GM18507 (cell line): ENCODE measurements at regions not wholly inside any gene's neighbourhood (a gene's known extent, or its start where the extent isn't known, plus 50 kb on each side); places are given as distances from the start of the nearest gene placed in this dataset.
"Not testable (repeated sequence)": the region's sequence is repeated elsewhere in the genome, so short reads cannot be mapped to it uniquely, and the experiment has no call there.

ENCODE experiments used
- DNase-seq: peaks from one replicate; pipeline ENCODE4 v3.0.0; 2011; ENCODE audit warnings: low read depth; ENCODE audit not compliant: insufficient read length; ENCODE audit errors: extremely low spot score
- FAIRE-seq: peaks from 2 replicates; lab custom pipeline; 2011; peaks lifted over from hg19 to GRCh38; lab: Jason Lieb, UNC

- no peak for FAIRE-seq
- DNase-seq: no peak
Observed at GRCh38 chr4:60729194-60729593, 470.9 kb upstream of the ADGRL3 start.

DNA sequence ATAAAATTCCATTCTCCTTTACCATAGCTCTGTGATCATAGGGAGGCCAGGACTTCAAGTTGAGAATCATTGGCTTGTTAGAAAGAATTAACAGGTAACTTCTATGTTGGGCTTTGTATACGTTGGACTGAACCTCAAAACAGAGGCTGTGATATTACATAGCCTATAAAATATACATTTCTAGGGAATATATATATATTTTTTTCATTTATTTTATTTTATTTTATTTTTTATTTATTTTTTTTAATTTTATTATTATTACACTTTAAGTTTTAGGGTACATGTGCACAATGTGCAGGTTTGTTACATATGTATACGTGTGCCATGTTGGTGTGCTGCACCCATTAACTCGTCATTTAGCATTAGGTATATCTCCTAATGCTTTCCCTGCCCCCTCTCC, 470.4 kb upstream of the ADGRL3 start:
- not testable (repeated sequence) for DNase-seq, FAIRE-seq

DNA sequence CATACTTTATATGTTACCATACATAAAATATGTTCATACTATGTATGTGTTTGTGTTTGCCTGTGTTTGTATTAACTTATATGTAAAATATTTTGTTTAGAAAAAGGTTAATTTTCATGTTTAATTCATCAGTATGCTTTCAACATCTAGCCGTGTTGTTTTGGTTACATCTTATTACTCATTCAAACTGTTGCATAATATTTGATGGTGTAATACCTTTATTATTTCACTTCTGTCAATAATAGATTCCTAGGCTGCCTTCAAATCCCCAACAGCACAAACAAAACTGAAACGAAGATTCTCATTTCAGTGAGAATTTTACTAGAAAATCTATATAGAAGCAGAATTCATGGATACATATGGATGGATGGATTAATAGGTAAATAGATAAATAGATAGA, 462.3 kb upstream of the ADGRL3 start:
- FAIRE-seq (no peak), DNase-seq (no peak)

- FAIRE-seq (no peak), DNase-seq (no peak)
Observed at GRCh38 chr4:60743654-60744053, 456.5 kb upstream of the ADGRL3 start.

DNA sequence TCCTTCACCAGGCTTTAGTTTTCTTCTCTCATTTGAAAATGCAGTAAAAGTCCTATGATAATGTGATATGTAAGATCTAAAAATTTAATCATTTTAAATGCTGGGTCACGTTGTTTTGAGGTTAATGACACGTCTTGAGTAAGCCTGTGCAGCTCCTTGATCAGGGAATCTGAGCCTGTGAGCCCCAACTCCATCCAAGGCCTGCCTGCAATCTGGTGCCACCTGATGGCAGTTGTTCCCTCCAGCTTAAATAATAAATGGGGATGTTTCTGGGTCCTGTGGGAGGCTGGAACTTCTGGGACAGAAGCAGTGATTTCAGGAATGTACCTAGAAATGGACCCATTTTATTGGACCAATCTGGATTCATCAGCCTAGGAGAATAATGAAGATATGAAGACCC, 455.4 kb upstream of the ADGRL3 start:
- FAIRE-seq: no peak

DNA sequence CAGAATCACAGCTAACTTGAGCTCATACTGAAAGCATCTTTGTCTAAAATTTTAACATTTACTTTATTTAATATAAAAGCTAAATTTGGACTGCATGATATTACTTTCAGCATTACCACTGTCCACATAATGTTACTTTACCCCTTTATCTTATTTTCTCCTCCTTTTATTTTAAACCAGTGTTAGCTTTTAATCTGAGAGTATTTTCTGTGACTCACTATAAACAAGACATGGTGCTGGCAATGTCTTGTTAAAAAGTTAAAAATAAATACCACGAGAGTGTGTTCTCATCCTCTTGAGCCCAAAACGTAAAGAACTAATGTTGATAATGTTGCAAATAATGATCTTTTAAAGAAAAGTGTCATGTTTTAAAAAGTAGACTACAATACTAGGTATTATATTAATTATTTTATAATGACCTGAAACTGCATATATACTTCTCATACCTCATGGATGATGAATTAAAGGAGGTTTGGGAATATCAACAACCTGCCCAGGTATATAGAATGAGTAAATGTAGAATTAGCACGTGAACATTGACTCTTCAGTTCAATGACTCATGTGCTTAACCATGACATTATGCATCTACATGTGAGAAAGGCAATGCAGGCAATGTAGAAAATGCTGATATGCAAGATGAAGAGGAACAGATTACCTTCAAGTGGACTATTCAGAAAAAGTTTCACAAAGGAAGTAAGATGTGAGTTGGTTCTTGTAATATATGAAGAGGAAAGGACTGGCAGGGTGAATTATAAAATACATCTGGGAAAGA, 454.1 kb upstream of the ADGRL3 start:
- no peak for FAIRE-seq

More for the DNA sequence above, 455.4 kb upstream of the ADGRL3 start:
- DNase-seq: no peak

DNA sequence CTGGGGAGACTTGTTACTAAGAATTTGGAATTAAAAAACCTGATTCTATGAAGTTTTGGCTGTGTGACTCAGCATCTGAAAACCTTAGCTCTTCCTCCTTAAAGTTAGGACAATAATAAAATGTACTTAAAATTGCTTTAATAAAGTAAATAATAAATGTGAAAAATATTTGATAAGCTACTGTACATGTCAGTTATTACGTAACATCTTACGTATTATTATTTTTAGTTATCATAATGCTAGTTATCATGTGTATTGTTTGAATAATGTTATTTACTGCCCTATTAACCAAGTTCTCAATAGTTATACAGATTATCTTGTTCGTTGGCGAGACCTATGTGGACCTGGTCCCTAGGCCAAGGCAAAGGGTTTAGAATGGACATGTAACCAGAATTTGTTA, 449.2 kb upstream of the ADGRL3 start:
- no peak for DNase-seq
- no peak for FAIRE-seq

More for the DNA sequence above, 454.1 kb upstream of the ADGRL3 start:
- DNase-seq: no peak

GRCh38 chr4:60757986-60758680, 442.0 kb upstream of the ADGRL3 start:
- FAIRE-seq: no peak
- no peak for DNase-seq

- FAIRE-seq (no peak), DNase-seq (no peak)
Observed at GRCh38 chr4:60759518-60760245, 440.4 kb upstream of the ADGRL3 start.

- DNase-seq: no peak
- FAIRE-seq: no peak
Observed at GRCh38 chr4:60780874-60781273, 419.3 kb upstream of the ADGRL3 start.

GRCh38 chr4:60790608-60791007, 409.5 kb upstream of the ADGRL3 start:
- FAIRE-seq: no peak

GRCh38 chr4:60794372-60794771, 405.8 kb upstream of the ADGRL3 start:
- DNase-seq: no peak
- no peak for FAIRE-seq

More at GRCh38 chr4:60790608-60791007, 409.5 kb upstream of the ADGRL3 start:
- no peak for DNase-seq

GRCh38 chr4:60799214-60799613, 400.9 kb upstream of the ADGRL3 start:
- FAIRE-seq (no peak), DNase-seq (no peak)

- FAIRE-seq: no peak
Observed at GRCh38 chr4:60800701-60801100, 399.4 kb upstream of the ADGRL3 start.

DNA sequence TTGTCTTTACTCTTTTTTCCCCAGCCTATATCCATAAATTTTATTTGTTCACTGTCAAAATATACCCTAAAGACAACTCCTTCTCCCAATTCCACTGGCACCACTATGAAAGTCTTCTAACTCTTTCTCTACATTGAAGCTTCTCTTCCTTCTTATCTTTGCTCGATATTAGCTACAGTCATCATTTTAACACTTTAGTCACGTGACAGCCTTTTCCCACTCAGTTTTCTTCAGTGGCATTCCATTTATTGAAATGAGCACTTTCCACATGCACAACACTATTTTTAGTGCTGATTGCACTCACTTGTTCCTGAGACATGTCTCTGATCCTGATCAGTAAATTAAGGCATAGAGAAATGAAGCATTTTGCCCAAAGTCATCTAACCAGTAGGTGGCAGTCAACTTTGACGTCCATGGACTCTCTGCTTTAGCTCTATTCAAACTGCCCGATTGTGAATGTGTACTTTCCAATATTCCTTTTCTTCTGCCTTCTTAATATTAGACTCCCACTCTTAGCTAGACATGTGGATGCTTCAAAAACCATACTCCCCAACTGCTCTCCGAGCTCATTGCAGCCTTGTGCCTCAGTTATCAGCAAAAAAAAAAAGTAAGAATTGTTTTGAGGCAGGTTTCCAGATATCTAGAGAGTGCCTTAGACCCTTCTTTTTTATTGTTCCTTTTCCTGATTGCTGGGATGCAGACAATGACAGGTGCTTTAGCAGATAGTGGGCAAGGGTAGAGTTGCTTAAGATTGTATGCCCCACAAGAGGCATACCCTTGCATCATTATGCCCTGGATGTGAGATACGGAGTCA, 394.4 kb upstream of the ADGRL3 start:
- no peak for FAIRE-seq
- DNase-seq: no peak

More at GRCh38 chr4:60800701-60801100, 399.4 kb upstream of the ADGRL3 start:
- DNase-seq: no peak

DNA sequence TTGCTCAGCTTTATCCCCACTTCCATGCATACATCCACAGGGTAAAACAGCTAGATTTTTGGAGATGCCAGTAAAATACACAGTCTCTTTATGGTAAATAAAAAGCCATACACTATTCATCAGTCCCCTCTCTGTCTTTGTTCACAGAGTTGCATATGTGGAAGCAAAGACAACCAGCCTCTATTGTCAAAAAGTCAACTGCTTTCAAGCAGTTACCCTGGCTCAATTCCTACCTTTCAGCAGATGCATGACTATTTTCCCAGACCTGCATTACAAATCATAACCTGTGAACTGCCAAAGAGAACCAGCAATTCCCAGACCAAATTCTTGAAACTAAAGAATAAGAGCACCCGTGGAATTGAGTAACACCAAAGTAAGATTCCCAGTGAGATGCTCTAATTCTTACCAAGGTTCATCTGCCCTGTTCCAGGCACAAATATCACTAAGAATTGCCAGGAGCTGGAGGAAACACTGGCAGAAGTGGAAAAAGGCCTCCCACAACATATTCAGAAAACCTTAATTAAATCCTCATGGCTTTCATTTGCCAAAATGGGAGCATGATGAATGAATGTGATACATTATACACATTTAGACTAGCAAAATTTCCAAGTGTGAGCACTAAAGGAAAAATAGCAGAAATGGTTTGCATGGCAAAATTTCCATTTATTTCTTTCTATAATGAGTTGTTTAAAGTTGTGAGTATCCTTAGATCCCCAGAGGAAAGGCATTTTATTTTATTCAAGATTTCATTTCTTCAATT, 391.2 kb upstream of the ADGRL3 start:
- DNase-seq (no peak), FAIRE-seq (no peak)

- DNase-seq: no peak
- no peak for FAIRE-seq
Observed at GRCh38 chr4:60809486-60809800, 390.7 kb upstream of the ADGRL3 start.

DNA sequence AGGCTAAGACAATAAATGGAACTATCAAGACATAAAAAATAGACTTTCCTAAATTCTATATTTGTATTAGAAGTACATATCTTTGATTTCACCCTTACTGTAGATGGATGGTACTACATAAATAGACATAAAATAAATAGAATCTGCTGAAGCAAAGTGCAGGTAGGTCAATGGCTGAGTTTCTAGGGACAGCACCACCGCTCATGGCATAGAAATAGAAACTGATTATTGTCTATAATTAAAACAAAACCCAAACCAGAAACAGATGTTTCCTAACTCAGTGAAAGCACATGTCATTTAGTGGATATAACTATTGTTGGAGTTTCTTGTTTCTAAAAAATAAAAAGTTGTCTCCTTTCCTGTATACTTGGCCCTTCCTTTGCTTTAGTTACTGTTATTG, 387.3 kb upstream of the ADGRL3 start:
- no peak for FAIRE-seq
- DNase-seq: no peak

GRCh38 chr4:60814549-60814948, 385.6 kb upstream of the ADGRL3 start:
- DNase-seq (no peak), FAIRE-seq (no peak)
